ENCODE measurements at regions not wholly inside any gene's neighbourhood (a gene's known extent, or its start where the extent isn't known, plus 50 kb on each side); places are given as distances from the start of the nearest gene placed in this dataset.

GRCh38 chr4:101724093-101724492 lies 66.4 kb upstream of the BANK1 start:
- peak overlapping the region; percentile 49 for H3K4me2 ChIP-seq (ENCODE audit: low read length)
- peak overlapping the region; percentile 75 for H3K27ac ChIP-seq (ENCODE audit: low read length)
- H3K9me3 ChIP-seq (ENCODE audit: low read length): no peaks in the 10 kb centered on the region
- no peak overlapping the region for H2AFZ ChIP-seq (ENCODE audit: low read depth, low read length)
- peaks cover 2% of the 10 kb centered on the region for H3F3A ChIP-seq (ENCODE audit: insufficient read depth, low read length, poor library complexity, severe bottlenecking)
- TF ChIP-seq EP300 (conservative IDR thresholded peaks at IDR 0.05; ENCODE audit: poor library complexity, severe bottlenecking): peak; percentile 99
- TF ChIP-seq SMC3 (conservative IDR thresholded peaks at IDR 0.05; ENCODE audit: poor library complexity): peak; percentile 43
- no peak for TF ChIP-seq REST (IDR thresholded peaks at IDR 0.05; ENCODE audit: borderline replicate concordance)
- TF ChIP-seq MXI1 (conservative IDR thresholded peaks at IDR 0.05; ENCODE audit: poor library complexity, severe bottlenecking): no peak
- no peak for TF ChIP-seq EZH2 (IDR thresholded peaks at IDR 0.05; ENCODE audit: borderline replicate concordance, insufficient read depth, low read length, poor library complexity, severe bottlenecking)
- TF ChIP-seq RAD21 (conservative IDR thresholded peaks at IDR 0.05): peak; percentile 40
- no peak for TF ChIP-seq TAF1 (IDR thresholded peaks at IDR 0.05; ENCODE audit: low read depth)
- no peak for TF ChIP-seq CTCF (IDR thresholded peaks at IDR 0.05; ENCODE audit: poor library complexity, severe bottlenecking)
- peak; percentile 83 for TF ChIP-seq POLR2AphosphoS5 (IDR thresholded peaks at IDR 0.05)
- no peak overlapping the region for H3K4me3 ChIP-seq (ENCODE audit: low read length)
- H3K9me2 ChIP-seq (ENCODE audit: insufficient read depth, low read length): no peaks in the 10 kb centered on the region
- no peaks in the 10 kb centered on the region for H3K79me2 ChIP-seq (replicated peaks; ENCODE audit: insufficient read depth, low read length)
- no peaks in the 10 kb centered on the region for H4K20me1 ChIP-seq (ENCODE audit: insufficient read depth)
- H3K36me3 ChIP-seq (ENCODE audit: insufficient read depth, low read length): no peaks in the 10 kb centered on the region
- no peaks in the 10 kb centered on the region for H3K27me3 ChIP-seq (ENCODE audit: insufficient read depth, low read depth, low read length)
- H3K9ac ChIP-seq (ENCODE audit: low read length): peak overlapping the region; percentile 34

- no peak overlapping the region for H3K9ac ChIP-seq (ENCODE audit: low read length)
- no peaks in the 10 kb centered on the region for H3K79me2 ChIP-seq (replicated peaks; ENCODE audit: insufficient read depth, low read length)
- H3K36me3 ChIP-seq (ENCODE audit: insufficient read depth, low read length): no peaks in the 10 kb centered on the region
- H3F3A ChIP-seq (ENCODE audit: insufficient read depth, low read length, poor library complexity, severe bottlenecking): no peaks in the 10 kb centered on the region
- peaks cover 7% of the 10 kb centered on the region for H3K9me3 ChIP-seq (ENCODE audit: low read length)
- no peaks in the 10 kb centered on the region for H3K9me2 ChIP-seq (ENCODE audit: insufficient read depth, low read length)
- no peaks in the 10 kb centered on the region for H3K27me3 ChIP-seq (ENCODE audit: insufficient read depth, low read depth, low read length)
- H3K4me2 ChIP-seq (ENCODE audit: low read length): no peak overlapping the region
- no peak overlapping the region for H3K27ac ChIP-seq (ENCODE audit: low read length)
- H3K4me3 ChIP-seq (ENCODE audit: low read length): no peak overlapping the region
- H4K20me1 ChIP-seq (ENCODE audit: insufficient read depth): no peaks in the 10 kb centered on the region
- TF ChIP-seq CTCF (IDR thresholded peaks at IDR 0.05; ENCODE audit: poor library complexity, severe bottlenecking): no peak
- TF ChIP-seq TAF1 (IDR thresholded peaks at IDR 0.05; ENCODE audit: low read depth): no peak
- no peak for TF ChIP-seq MXI1 (conservative IDR thresholded peaks at IDR 0.05; ENCODE audit: poor library complexity, severe bottlenecking)
- TF ChIP-seq RAD21 (conservative IDR thresholded peaks at IDR 0.05): no peak
- no peak for TF ChIP-seq REST (IDR thresholded peaks at IDR 0.05; ENCODE audit: borderline replicate concordance)
- no peak for TF ChIP-seq POLR2AphosphoS5 (IDR thresholded peaks at IDR 0.05)
- TF ChIP-seq EP300 (conservative IDR thresholded peaks at IDR 0.05; ENCODE audit: poor library complexity, severe bottlenecking): no peak
- TF ChIP-seq SMC3 (conservative IDR thresholded peaks at IDR 0.05; ENCODE audit: poor library complexity): no peak
- no peak for TF ChIP-seq EZH2 (IDR thresholded peaks at IDR 0.05; ENCODE audit: borderline replicate concordance, insufficient read depth, low read length, poor library complexity, severe bottlenecking)
- H2AFZ ChIP-seq (ENCODE audit: low read depth, low read length): no peak overlapping the region
These were observed 71.7 kb upstream of the BANK1 start for GRCh38 chr4:101718810-101719209.
